Gastrocnemius medialis (tissue), 4 donors: ENCODE measurements at regions not wholly inside any gene's neighbourhood (a gene's known extent, or its start where the extent isn't known, plus 50 kb on each side); places are given as distances from the start of the nearest gene placed in this dataset.

Experiments used
- ATAC-seq, 2 donors: fragments of 150-250 bp; one replicate each; pipeline ENCODE4 v1.9.1; 2016
- DNase-seq, 2 donors: peaks; one replicate each; pipeline ENCODE4 v3.0.0-alpha.2; 2019
- H3K27ac ChIP-seq, 4 donors: fragments of 200-600 bp; sonication (generic); 1 replicate in 1 of 4; 2 replicates in 3 of 4; pipeline ENCODE4 v1.5.1; 2016 to 2018; ENCODE audit warnings: mild to moderate bottlenecking in 2 of 4, moderate library complexity in 1 of 4
- H3K27me3 ChIP-seq, 3 donors: fragments of 200-600 bp; sonication (generic) in 2 of 3; 1 replicate in 1 of 3; 2 replicates in 2 of 3; pipeline versions ENCODE4 v1.5.1 to v1.6.0; 2016 to 2019; ENCODE audit warnings: mild to moderate bottlenecking in 1 of 3, moderate library complexity in 1 of 3
- H3K36me3 ChIP-seq, 2 donors: fragments of 200-600 bp; sonication (generic) in 1 of 2; one replicate each; pipeline ENCODE4 v1.5.1; 2017 to 2018
- H3K4me1 ChIP-seq, 2 donors: fragments of 200-600 bp; sonication (generic) in 1 of 2; one replicate each; pipeline ENCODE4 v1.5.1; 2016 to 2017; ENCODE audit warnings: mild to moderate bottlenecking in 2 of 2
- H3K4me3 ChIP-seq, 4 donors: fragments of 200-600 bp; sonication (generic) in 3 of 4; 1 replicate in 1 of 4; 2 replicates in 3 of 4; pipeline ENCODE4 v1.5.1; 2016 to 2019; ENCODE audit warnings: mild to moderate bottlenecking in 2 of 4
- H3K9me3 ChIP-seq, 3 donors: fragments of 200-600 bp; sonication (generic) in 2 of 3; 1 replicate in 1 of 3; 2 replicates in 2 of 3; pipeline ENCODE4 v1.5.1; 2016 to 2019
- POLR2A ChIP-seq, 2 donors: fragments of 450-650 bp; IDR thresholded peaks; one replicate each; pipeline ENCODE4 v1.6.1; 2017; ENCODE audit warnings: antibody characterized with exemption in 2 of 2, mild to moderate bottlenecking in 2 of 2, moderate library complexity in 2 of 2
- in situ Hi-C, 4 donors: fragments of 200-750 bp; cut with MboI; loops; one replicate each; pipeline versions ENCODE4 v1.15.0 to v1.8.0; 2017; ENCODE audit warnings: low sequenced_read_pairs in 4 of 4
- intact Hi-C: fragments of 100-400 bp; cut with DNase I; formaldehyde crosslinking; loops from one replicate; pipeline ENCODE4 v1.15.1; 2023; ENCODE audit warnings: low total_unique reads
- TF ChIP-seq, protein P1 (sequence below), 5 experiments: fragments of 450-650 bp in 3 of 5; fragments of 200-600 bp in 2 of 5; sonication (generic) in 2 of 5; IDR thresholded peaks in 4 of 5; conservative IDR thresholded peaks in 1 of 5; 1 replicate in 4 of 5; 2 replicates in 1 of 5; pipeline ENCODE4 v1.5.1; 2016 to 2019; ENCODE audit warnings: antibody characterized with exemption in 5 of 5, mild to moderate bottlenecking in 3 of 5, moderate library complexity in 3 of 5

DNA sequence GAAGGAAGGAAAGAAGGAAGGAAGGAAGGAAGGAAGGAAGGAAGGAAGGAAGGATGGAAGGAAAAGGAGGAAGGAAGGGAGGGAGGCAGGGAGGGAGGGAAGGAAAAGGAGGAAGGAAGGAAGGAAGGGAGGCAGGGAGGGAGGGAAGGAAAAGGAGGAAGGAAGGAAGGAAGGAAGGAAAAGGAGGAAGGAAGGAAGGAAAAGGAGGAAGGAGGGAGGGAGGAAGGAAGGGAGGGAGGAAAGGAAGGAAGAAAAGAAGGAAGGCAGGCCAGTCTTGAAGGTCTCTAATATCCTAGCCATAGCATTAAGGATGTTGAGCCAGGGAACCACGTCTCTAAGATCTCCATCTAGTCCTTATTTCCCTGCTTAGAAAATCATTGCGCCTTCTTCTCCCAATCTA is 78.8 kb downstream of the TMPRSS5 start:
- H3K4me3 ChIP-seq, result no peak overlapping the region
- H3K4me1 ChIP-seq, result no peaks in the 10 kb centered on the region
- DNase-seq, result no peak
- H3K9me3 ChIP-seq, result no peaks in the 10 kb centered on the region
- intact Hi-C loops, result no loop called here
- H3K27ac ChIP-seq, result no peak overlapping the region
- in situ Hi-C loops, result no loop called here
- no peak for ATAC-seq
- TF ChIP-seq POLR2A (IDR thresholded peaks at IDR 0.05), result no peak
- TF ChIP-seq, protein P1, sequence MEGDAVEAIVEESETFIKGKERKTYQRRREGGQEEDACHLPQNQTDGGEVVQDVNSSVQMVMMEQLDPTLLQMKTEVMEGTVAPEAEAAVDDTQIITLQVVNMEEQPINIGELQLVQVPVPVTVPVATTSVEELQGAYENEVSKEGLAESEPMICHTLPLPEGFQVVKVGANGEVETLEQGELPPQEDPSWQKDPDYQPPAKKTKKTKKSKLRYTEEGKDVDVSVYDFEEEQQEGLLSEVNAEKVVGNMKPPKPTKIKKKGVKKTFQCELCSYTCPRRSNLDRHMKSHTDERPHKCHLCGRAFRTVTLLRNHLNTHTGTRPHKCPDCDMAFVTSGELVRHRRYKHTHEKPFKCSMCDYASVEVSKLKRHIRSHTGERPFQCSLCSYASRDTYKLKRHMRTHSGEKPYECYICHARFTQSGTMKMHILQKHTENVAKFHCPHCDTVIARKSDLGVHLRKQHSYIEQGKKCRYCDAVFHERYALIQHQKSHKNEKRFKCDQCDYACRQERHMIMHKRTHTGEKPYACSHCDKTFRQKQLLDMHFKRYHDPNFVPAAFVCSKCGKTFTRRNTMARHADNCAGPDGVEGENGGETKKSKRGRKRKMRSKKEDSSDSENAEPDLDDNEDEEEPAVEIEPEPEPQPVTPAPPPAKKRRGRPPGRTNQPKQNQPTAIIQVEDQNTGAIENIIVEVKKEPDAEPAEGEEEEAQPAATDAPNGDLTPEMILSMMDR (IDR thresholded peaks at IDR 0.05 in 4 of 5, conservative IDR thresholded peaks at IDR 0.05 in 1 of 5), result no peak
- no peaks in the 10 kb centered on the region for H3K36me3 ChIP-seq
- H3K27me3 ChIP-seq, result no peaks in the 10 kb centered on the region

DNA sequence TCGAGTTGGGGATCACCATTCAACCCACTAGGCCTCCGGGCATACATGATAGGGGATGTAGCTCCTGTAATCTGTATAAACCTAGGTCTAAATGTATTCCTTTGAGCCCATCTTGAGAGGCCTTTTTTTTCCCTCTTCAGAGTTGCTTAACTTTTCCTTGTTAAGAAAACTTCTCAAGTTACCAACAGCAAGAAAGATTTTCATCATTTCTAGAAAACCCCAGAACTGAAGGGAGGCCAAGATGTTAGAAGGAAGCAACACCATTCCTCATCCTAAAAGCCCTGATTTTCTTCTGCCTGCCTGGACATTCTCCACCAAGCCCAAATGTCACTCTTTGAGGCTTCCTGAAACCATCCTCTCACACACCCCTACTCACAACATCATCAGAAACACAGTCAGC is 79.4 kb downstream of the TMPRSS5 start:
- Histone ChIP-seq H3K27ac (no peak overlapping the region), H3K4me3 (no peak overlapping the region), H3K27me3 (no peaks in the 10 kb centered on the region), H3K4me1 (no peaks in the 10 kb centered on the region), H3K36me3 (no peaks in the 10 kb centered on the region), H3K9me3 (no peaks in the 10 kb centered on the region)
- intact Hi-C loops (no loop called here), in situ Hi-C loops (no loop called here)
- DNase-seq (no peak), ATAC-seq (no peak)
- TF ChIP-seq, protein P1 (IDR thresholded peaks at IDR 0.05 in 4 of 5, conservative IDR thresholded peaks at IDR 0.05 in 1 of 5), result no peak
- no peak for TF ChIP-seq POLR2A (IDR thresholded peaks at IDR 0.05)

DNA sequence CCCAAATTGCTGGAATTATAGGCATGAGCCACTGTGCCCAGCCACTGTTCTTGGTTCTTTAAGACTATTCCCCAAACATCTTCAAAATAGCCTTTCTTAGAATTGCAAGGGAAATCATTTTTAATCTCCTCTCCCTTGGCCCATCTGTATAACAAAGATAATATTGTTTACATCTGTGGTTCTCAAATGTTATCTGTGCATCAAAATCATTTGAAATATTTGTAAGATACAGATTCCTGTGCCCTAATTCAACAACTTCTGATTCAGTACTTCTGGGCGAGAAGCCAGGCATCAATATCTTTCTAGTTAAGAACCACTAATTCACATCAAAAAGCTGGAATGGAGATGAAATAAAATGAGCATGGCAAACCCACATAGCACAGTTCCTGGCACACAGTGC is 83.0 kb downstream of the TMPRSS5 start:
- ATAC-seq (no peak), DNase-seq (no peak)
- Histone ChIP-seq H3K27me3 (no peaks in the 10 kb centered on the region), H3K36me3 (no peaks in the 10 kb centered on the region), H3K9me3 (no peaks in the 10 kb centered on the region), H3K27ac (no peak overlapping the region), H3K4me3 (no peak overlapping the region), H3K4me1 (peaks cover 0 to 6% of the 10 kb centered on the region in 2 donors)
- TF ChIP-seq POLR2A (IDR thresholded peaks at IDR 0.05), result no peak
- TF ChIP-seq, protein P1 (IDR thresholded peaks at IDR 0.05 in 4 of 5, conservative IDR thresholded peaks at IDR 0.05 in 1 of 5), result no peak
- intact Hi-C loops (no loop called here), in situ Hi-C loops (no loop called here)

DNA sequence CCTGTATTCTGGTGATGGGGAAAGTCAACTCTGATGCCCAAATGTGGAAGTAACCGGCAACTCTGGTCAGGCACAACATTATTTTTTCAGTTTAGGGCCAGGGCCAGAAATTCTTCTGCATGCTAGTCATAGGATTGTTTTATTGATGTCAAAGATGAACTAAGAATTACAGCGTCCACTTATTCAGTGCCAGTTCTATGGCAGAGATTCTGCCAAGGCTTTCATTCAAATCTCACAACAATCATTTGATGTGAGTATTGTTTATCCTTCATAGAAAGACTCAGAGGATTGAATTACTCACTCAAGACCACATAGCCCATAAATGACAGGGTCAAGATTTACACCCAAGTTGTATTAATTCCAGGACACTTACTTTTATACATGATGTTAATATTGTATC is 87.7 kb downstream of the TMPRSS5 start:
- Histone ChIP-seq H3K36me3 (no peaks in the 10 kb centered on the region), H3K4me3 (no peak overlapping the region), H3K27me3 (no peaks in the 10 kb centered on the region), H3K9me3 (no peaks in the 10 kb centered on the region), H3K4me1 (peaks cover 9 to 14% of the 10 kb centered on the region in 2 donors), H3K27ac (no peak overlapping the region)
- no peak for DNase-seq
- peak; percentile 18 to 60 for ATAC-seq
- intact Hi-C loops, result no loop called here
- TF ChIP-seq POLR2A (IDR thresholded peaks at IDR 0.05), result no peak
- TF ChIP-seq, protein P1 (IDR thresholded peaks at IDR 0.05 in 4 of 5, conservative IDR thresholded peaks at IDR 0.05 in 1 of 5), result no peak
- in situ Hi-C loops, result no loop called here

DNA sequence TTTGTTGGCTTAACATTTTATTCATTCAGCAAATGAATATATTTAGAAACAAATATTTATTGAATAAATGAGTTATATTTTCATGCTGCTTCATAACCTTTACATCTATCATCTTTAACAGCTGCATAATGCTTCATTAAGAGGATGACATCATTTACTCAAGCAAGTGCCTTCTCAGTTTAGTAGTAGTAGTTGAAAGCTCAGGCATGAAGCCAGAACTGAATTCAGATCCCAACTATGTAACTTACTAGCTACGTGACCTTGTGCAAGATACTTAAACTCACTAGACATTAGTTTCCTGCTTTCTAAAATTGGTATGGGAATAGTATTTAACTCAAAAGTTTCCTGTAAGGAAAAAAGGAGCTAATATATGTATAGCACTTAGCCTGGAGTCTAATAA is 90.3 kb downstream of the TMPRSS5 start:
- Histone ChIP-seq H3K4me3 (no peak overlapping the region), H3K36me3 (no peaks in the 10 kb centered on the region), H3K27ac (no peak overlapping the region), H3K9me3 (no peaks in the 10 kb centered on the region), H3K4me1 (peaks cover 9 to 14% of the 10 kb centered on the region in 2 donors), H3K27me3 (no peaks in the 10 kb centered on the region)
- intact Hi-C loops (no loop called here), in situ Hi-C loops (no loop called here)
- DNase-seq, result no peak
- peak; percentile 62 to 73 for ATAC-seq
- TF ChIP-seq, protein P1 (IDR thresholded peaks at IDR 0.05 in 4 of 5, conservative IDR thresholded peaks at IDR 0.05 in 1 of 5), result no peak
- no peak for TF ChIP-seq POLR2A (IDR thresholded peaks at IDR 0.05)
